ENCODE measurements at regions not wholly inside any gene's neighbourhood (a gene's known extent, or its start where the extent isn't known, plus 50 kb on each side); places are given as distances from the start of the nearest gene placed in this dataset.

- DNase-seq: no peak
Measured at GRCh38 chr1:55588309-55588708, 373.1 kb upstream of the USP24 start.

- no peak for DNase-seq
Measured at GRCh38 chr1:55586771-55587170, 371.6 kb upstream of the USP24 start.

GRCh38 chr1:55585402-55585792 is 370.2 kb upstream of the USP24 start:
- DNase-seq: no peak

- peak; percentile 90 for DNase-seq
Measured at GRCh38 chr1:55584526-55585401, 369.6 kb upstream of the USP24 start.

GRCh38 chr1:55582084-55582483 is 366.9 kb upstream of the USP24 start:
- DNase-seq: no peak

- no peak for DNase-seq
Measured at GRCh38 chr1:55580845-55581332, 365.7 kb upstream of the USP24 start.

GRCh38 chr1:55579332-55580001 is 364.3 kb upstream of the USP24 start:
- no peak for DNase-seq

GRCh38 chr1:55578646-55579045 is 363.5 kb upstream of the USP24 start:
- DNase-seq: no peak

GRCh38 chr1:55575571-55576279 is 360.6 kb upstream of the USP24 start:
- peak; percentile 54 for DNase-seq

GRCh38 chr1:55574691-55575225 is 359.6 kb upstream of the USP24 start:
- no peak for DNase-seq

- DNase-seq: no peak
Measured at GRCh38 chr1:55572878-55573734, 357.9 kb upstream of the USP24 start.

GRCh38 chr1:55571767-55572166 is 356.6 kb upstream of the USP24 start:
- no peak for DNase-seq

- DNase-seq: no peak
Measured at GRCh38 chr1:55569417-55569816, 354.3 kb upstream of the USP24 start.

GRCh38 chr1:55568732-55569131 is 353.6 kb upstream of the USP24 start:
- DNase-seq: no peak

GRCh38 chr1:55560266-55560665 is 345.1 kb upstream of the USP24 start:
- no peak for DNase-seq

GRCh38 chr1:55559842-55560241 is 344.7 kb upstream of the USP24 start:
- DNase-seq: no peak

GRCh38 chr1:55559161-55559611 is 344.0 kb upstream of the USP24 start:
- peak; percentile 92 for DNase-seq

- no peak for DNase-seq
Measured at GRCh38 chr1:55558515-55558914, 343.4 kb upstream of the USP24 start.

- peak; percentile 38 for DNase-seq
Measured at GRCh38 chr1:55555956-55556725, 341.0 kb upstream of the USP24 start.

- peak; percentile 45 for DNase-seq
Measured at GRCh38 chr1:55554611-55555010, 339.4 kb upstream of the USP24 start.

GRCh38 chr1:55552636-55553035 is 337.5 kb upstream of the USP24 start:
- DNase-seq: no peak

Data from NCI-H446 treated with DMSO at 0.1 percent for 48 hours (cell line).